BLaER1 (cell line): ENCODE measurements at regions not wholly inside any gene's neighbourhood (a gene's known extent, or its start where the extent isn't known, plus 50 kb on each side); places are given as distances from the start of the nearest gene placed in this dataset.

Experiments used
- H3K27ac ChIP-seq: shearing (Covaris generic); formaldehyde crosslinking; 2 replicates; pipeline ENCODE4 v1.8.1; 2022
- H3K27me3 ChIP-seq: shearing (Covaris generic); formaldehyde crosslinking; 2 replicates; pipeline ENCODE4 v1.8.1; 2022
- H3K36me3 ChIP-seq: shearing (Covaris generic); formaldehyde crosslinking; 2 replicates; pipeline ENCODE4 v1.8.1; 2022
- H3K4me1 ChIP-seq: shearing (Covaris generic); formaldehyde crosslinking; 2 replicates; pipeline ENCODE4 v1.8.1; 2022
- H3K4me2 ChIP-seq: shearing (Covaris generic); formaldehyde crosslinking; 2 replicates; pipeline ENCODE4 v1.8.1; 2022
- H3K4me3 ChIP-seq: shearing (Covaris generic); formaldehyde crosslinking; 2 replicates; pipeline ENCODE4 v1.8.1; 2022
- H3K9ac ChIP-seq: shearing (Covaris generic); formaldehyde crosslinking; 2 replicates; pipeline ENCODE4 v1.8.1; 2022
- H3K9me3 ChIP-seq: shearing (Covaris generic); formaldehyde crosslinking; 2 replicates; pipeline ENCODE4 v1.8.1; 2022
- H4K20me1 ChIP-seq: shearing (Covaris generic); formaldehyde crosslinking; 2 replicates; pipeline ENCODE4 v1.8.1; 2022
- Cebpa-rat ChIP-seq: shearing (Covaris generic); IDR thresholded peaks from 2 replicates; pipeline ENCODE4 v1.8.1; 2022

- H3K9me3 ChIP-seq = no peaks in the 10 kb centered on the region
- H3K9ac ChIP-seq = no peak overlapping the region
- H3K27ac ChIP-seq = no peak overlapping the region
- no peaks in the 10 kb centered on the region for H4K20me1 ChIP-seq
- no peaks in the 10 kb centered on the region for H3K36me3 ChIP-seq
- no peaks in the 10 kb centered on the region for H3K4me1 ChIP-seq
- no peaks in the 10 kb centered on the region for H3K27me3 ChIP-seq
- TF ChIP-seq Cebpa-rat = no peak
- no peak overlapping the region for H3K4me2 ChIP-seq
- no peak overlapping the region for H3K4me3 ChIP-seq
Observed at GRCh38 chr5:144820278-144820677, 649.6 kb downstream of the KCTD16 start.

- Histone ChIP-seq H4K20me1 (no peaks in the 10 kb centered on the region), H3K27ac (no peak overlapping the region), H3K4me1 (no peaks in the 10 kb centered on the region), H3K9ac (no peak overlapping the region), H3K36me3 (no peaks in the 10 kb centered on the region), H3K27me3 (no peaks in the 10 kb centered on the region), H3K4me2 (no peak overlapping the region), H3K9me3 (no peaks in the 10 kb centered on the region), H3K4me3 (no peak overlapping the region)
- TF ChIP-seq Cebpa-rat = no peak
Observed at GRCh38 chr5:144815131-144815530, 644.5 kb downstream of the KCTD16 start.

DNA sequence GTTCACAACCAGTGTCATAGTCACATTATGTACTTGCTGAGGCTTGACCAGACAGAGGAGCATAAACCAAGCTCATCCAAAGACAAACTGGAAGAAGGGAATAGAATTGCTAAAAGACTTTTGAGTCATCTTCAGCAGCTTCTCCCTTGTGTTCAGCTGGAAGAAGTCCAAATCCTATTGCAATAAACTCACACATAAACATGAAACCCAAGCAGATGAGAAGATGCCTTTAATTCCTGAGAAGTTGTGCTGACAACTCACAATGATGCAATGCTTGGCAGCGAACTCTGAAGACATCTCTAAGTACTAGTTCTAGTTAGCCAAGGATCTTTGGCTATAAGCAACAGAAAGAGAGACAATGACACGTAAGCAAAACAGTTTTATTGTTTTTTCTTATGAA is 642.1 kb downstream of the KCTD16 start:
- Histone ChIP-seq H3K9me3 (no peaks in the 10 kb centered on the region), H3K27ac (no peak overlapping the region), H3K4me2 (no peak overlapping the region), H3K4me1 (no peaks in the 10 kb centered on the region), H3K36me3 (no peaks in the 10 kb centered on the region), H4K20me1 (no peaks in the 10 kb centered on the region), H3K9ac (no peak overlapping the region), H3K4me3 (no peak overlapping the region), H3K27me3 (no peaks in the 10 kb centered on the region)
- TF ChIP-seq Cebpa-rat = no peak

DNA sequence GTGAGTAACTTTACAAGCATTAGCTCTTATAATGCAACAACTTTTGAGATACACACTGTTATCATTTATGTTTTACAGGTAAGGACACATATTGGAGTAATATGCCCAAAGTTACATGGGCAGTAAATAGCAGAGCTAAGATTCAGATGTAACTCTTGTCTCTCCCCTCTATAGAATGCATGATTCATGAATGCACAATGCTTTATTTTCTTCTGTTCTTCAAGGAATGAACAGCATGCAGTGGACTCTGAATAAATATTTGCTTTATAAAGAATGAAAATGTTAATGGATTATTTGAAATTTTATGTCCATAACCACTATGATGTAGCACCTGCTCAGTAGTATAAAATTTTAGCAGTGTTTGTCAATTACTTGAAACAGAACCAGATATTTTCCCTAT is 629.5 kb downstream of the KCTD16 start:
- Histone ChIP-seq H3K4me3 (no peak overlapping the region), H3K4me1 (no peaks in the 10 kb centered on the region), H3K27ac (no peak overlapping the region), H3K27me3 (no peaks in the 10 kb centered on the region), H4K20me1 (no peaks in the 10 kb centered on the region), H3K9ac (no peak overlapping the region), H3K4me2 (no peak overlapping the region), H3K36me3 (no peaks in the 10 kb centered on the region), H3K9me3 (no peaks in the 10 kb centered on the region)
- TF ChIP-seq Cebpa-rat = no peak

- Histone ChIP-seq H3K4me2 (no peak overlapping the region), H4K20me1 (no peaks in the 10 kb centered on the region), H3K36me3 (no peaks in the 10 kb centered on the region), H3K4me1 (no peaks in the 10 kb centered on the region), H3K9ac (no peak overlapping the region), H3K27me3 (no peaks in the 10 kb centered on the region), H3K9me3 (no peaks in the 10 kb centered on the region), H3K4me3 (no peak overlapping the region), H3K27ac (no peak overlapping the region)
- no peak for TF ChIP-seq Cebpa-rat
Observed at GRCh38 chr5:144798595-144798994, 627.9 kb downstream of the KCTD16 start.

DNA sequence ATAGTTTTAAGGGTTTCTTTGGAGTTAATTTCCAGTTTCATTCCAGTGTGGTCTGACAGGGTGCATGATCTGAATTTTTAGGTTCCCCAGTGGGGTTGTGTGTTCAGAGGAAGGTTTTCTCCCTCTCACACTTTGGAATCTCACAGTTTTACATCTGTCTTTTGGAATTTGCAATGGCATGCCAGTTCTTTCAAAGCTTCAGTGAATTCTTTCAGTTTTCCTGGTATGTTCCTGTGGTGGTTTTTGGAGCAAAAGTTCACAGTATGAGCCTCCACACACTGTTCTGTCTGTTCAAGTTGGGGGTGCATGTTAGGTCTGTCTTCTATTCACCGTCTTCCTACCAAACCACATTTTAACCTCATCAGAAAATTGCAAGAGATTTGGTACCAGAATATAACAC is 624.2 kb downstream of the KCTD16 start:
- Histone ChIP-seq H3K9me3 (peaks cover 7% of the 10 kb centered on the region; the same call in 1 of the 2 replicates), H3K4me3 (no peak overlapping the region), H3K27ac (no peak overlapping the region), H3K4me2 (no peak overlapping the region), H3K4me1 (no peaks in the 10 kb centered on the region), H3K36me3 (no peaks in the 10 kb centered on the region), H3K27me3 (no peaks in the 10 kb centered on the region), H3K9ac (no peak overlapping the region), H4K20me1 (no peaks in the 10 kb centered on the region)
- TF ChIP-seq Cebpa-rat = no peak

- no peaks in the 10 kb centered on the region for H4K20me1 ChIP-seq
- no peak for TF ChIP-seq Cebpa-rat
- peaks cover 7% of the 10 kb centered on the region; the same call in 1 of the 2 replicates for H3K9me3 ChIP-seq
- no peaks in the 10 kb centered on the region for H3K36me3 ChIP-seq
- H3K9ac ChIP-seq = no peak overlapping the region
- no peak overlapping the region for H3K27ac ChIP-seq
- no peak overlapping the region for H3K4me3 ChIP-seq
- H3K4me1 ChIP-seq = no peaks in the 10 kb centered on the region
- no peaks in the 10 kb centered on the region for H3K27me3 ChIP-seq
- no peak overlapping the region for H3K4me2 ChIP-seq
Observed at GRCh38 chr5:144788556-144788955, 617.9 kb downstream of the KCTD16 start.

GRCh38 chr5:144788046-144788445 is 617.4 kb downstream of the KCTD16 start:
- H3K4me1 ChIP-seq = no peaks in the 10 kb centered on the region
- H3K9me3 ChIP-seq = peaks cover 6% of the 10 kb centered on the region; the same call in 1 of the 2 replicates
- no peak overlapping the region for H3K27ac ChIP-seq
- no peak for TF ChIP-seq Cebpa-rat
- H3K9ac ChIP-seq = no peak overlapping the region
- H4K20me1 ChIP-seq = no peaks in the 10 kb centered on the region
- H3K36me3 ChIP-seq = no peaks in the 10 kb centered on the region
- no peak overlapping the region for H3K4me3 ChIP-seq
- no peaks in the 10 kb centered on the region for H3K27me3 ChIP-seq
- no peak overlapping the region for H3K4me2 ChIP-seq

DNA sequence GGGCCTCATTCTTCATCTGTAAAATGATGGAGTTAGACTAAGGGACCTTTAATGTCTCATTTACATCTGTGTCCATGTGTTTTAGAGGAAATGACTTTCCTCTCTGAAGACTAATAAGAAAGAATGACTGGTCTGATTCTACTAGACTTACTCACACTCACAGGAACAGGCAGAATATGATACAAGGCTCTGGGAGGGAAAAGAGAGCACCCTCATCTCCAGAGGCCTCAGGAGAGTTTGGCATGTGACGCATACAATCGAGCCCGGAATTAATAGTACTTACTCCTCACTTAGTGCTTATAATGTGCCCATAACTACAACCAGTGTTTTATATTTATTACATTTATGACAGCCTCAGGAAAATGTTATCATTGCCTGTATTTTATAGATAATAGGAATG is 608.7 kb downstream of the KCTD16 start:
- no peak for TF ChIP-seq Cebpa-rat
- Histone ChIP-seq H3K36me3 (no peaks in the 10 kb centered on the region), H4K20me1 (no peaks in the 10 kb centered on the region), H3K4me1 (no peaks in the 10 kb centered on the region), H3K27ac (no peak overlapping the region), H3K9me3 (no peaks in the 10 kb centered on the region), H3K4me2 (no peak overlapping the region), H3K27me3 (no peaks in the 10 kb centered on the region), H3K9ac (no peak overlapping the region), H3K4me3 (no peak overlapping the region)

DNA sequence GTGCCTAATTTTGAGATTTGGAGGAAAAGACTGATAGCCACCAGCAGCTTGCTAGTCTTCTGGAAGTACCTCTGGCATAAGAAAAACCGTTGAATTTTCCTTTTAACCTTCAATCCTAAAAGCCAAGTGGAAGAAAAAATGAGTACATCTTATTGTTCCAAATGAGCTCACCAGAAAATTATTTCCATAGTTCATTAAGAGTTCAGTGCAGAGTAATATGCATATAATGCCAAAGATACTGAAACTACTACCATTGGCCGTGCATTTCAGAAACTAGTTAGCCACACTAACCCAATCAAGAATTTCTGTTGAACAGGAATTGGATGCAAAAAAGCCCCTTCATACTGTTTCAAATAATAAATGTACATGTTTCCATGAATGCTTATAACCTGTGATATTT is 607.9 kb downstream of the KCTD16 start:
- TF ChIP-seq Cebpa-rat = no peak

GRCh38 chr5:144774197-144774596 is 603.5 kb downstream of the KCTD16 start:
- H3K27ac ChIP-seq = no peak overlapping the region

More for the DNA sequence above, 607.9 kb downstream of the KCTD16 start:
- no peaks in the 10 kb centered on the region for H3K36me3 ChIP-seq
- H3K4me2 ChIP-seq = no peak overlapping the region
- H3K27ac ChIP-seq = no peak overlapping the region
- H3K4me1 ChIP-seq = no peaks in the 10 kb centered on the region
- no peaks in the 10 kb centered on the region for H3K27me3 ChIP-seq
- H3K9me3 ChIP-seq = no peaks in the 10 kb centered on the region
- no peak overlapping the region for H3K4me3 ChIP-seq
- no peaks in the 10 kb centered on the region for H4K20me1 ChIP-seq
- H3K9ac ChIP-seq = no peak overlapping the region

More at GRCh38 chr5:144774197-144774596, 603.5 kb downstream of the KCTD16 start:
- TF ChIP-seq Cebpa-rat = no peak
- no peaks in the 10 kb centered on the region for H3K36me3 ChIP-seq
- H3K4me2 ChIP-seq = no peak overlapping the region
- H3K9ac ChIP-seq = no peak overlapping the region
- H3K27me3 ChIP-seq = no peaks in the 10 kb centered on the region
- no peak overlapping the region for H3K4me3 ChIP-seq
- H3K4me1 ChIP-seq = no peaks in the 10 kb centered on the region
- no peaks in the 10 kb centered on the region for H3K9me3 ChIP-seq
- H4K20me1 ChIP-seq = no peaks in the 10 kb centered on the region
